Keratinocyte (primary cell): ENCODE measurements at regions not wholly inside any gene's neighbourhood (a gene's known extent, or its start where the extent isn't known, plus 50 kb on each side); places are given as distances from the start of the nearest gene placed in this dataset.

Source experiments
- CTCF ChIP-seq, 3 experiments: IDR thresholded peaks in 1 of 3; conservative IDR thresholded peaks in 1 of 3; optimal IDR thresholded peaks in 1 of 3; 2 replicates in 2 of 3; 3 replicates in 1 of 3; pipeline versions ENCODE3 to v1.5.1; 2011; ENCODE audit warnings: low read length in 3 of 3, mild to moderate bottlenecking in 3 of 3, moderate library complexity in 2 of 3, control low read depth in 1 of 3, inconsistent platforms in 1 of 3; ENCODE audit not compliant: insufficient read depth in 2 of 3; ENCODE audit errors: extremely low read depth in 1 of 3
- EZH2 ChIP-seq: IDR thresholded peaks from one replicate; pipeline ENCODE4 v1.6.1; 2012; ENCODE audit warnings: inconsistent platforms, mild to moderate bottlenecking, low read length, moderate library complexity

- TF ChIP-seq CTCF (optimal IDR thresholded peaks at IDR 0.05 in 1 of 3, IDR thresholded peaks at IDR 0.05 in 1 of 3, conservative IDR thresholded peaks at IDR 0.05 in 1 of 3; ENCODE audit: extremely low read depth in 1 of 3, insufficient read depth in 2 of 3, low read length in 3 of 3), result no peak
- no peak for TF ChIP-seq EZH2
Measured at GRCh38 chr1:82486969-82487368, 686.2 kb downstream of the ADGRL2 start.
